GM21786 (cell line): ENCODE measurements at regions not wholly inside any gene's neighbourhood (a gene's known extent, or its start where the extent isn't known, plus 50 kb on each side); places are given as distances from the start of the nearest gene placed in this dataset.
"Not testable (repeated sequence)": the region's sequence is repeated elsewhere in the genome, so short reads cannot be mapped to it uniquely, and the experiment has no call there.

Source experiments
- ATAC-seq: cut with Tn5 transposase; IDR thresholded peaks from one replicate; pipeline ENCODE4 v1.9.1; 2021; ENCODE audit not compliant: unreplicated experiment

DNA sequence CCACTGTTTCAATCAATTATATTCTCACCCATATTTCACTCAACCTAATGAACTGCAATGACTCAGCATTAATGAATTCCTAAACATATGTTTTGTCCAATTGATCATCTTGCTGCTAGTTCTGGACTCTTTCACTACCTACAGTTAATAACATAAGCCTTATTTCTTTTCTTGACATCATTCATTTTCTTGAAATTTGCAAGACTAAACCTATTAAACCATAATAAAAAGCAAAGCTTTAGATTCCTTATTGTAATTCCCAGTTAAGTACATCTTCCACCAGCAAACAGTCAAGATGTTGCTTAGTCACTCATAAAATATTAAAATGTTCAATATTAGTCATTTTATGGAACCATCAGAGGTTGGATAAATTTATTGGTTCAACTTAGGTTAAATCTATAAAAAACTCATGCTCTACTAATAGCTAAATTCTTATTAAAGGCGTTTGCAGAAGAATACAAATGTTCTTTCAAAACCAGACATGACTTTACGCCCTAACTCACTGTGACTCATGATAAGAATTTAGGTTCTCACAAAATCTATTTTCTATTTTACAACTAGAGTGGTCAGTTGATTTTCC, 599.4 kb downstream of the RNF144A start:
- ATAC-seq, result no peak

DNA sequence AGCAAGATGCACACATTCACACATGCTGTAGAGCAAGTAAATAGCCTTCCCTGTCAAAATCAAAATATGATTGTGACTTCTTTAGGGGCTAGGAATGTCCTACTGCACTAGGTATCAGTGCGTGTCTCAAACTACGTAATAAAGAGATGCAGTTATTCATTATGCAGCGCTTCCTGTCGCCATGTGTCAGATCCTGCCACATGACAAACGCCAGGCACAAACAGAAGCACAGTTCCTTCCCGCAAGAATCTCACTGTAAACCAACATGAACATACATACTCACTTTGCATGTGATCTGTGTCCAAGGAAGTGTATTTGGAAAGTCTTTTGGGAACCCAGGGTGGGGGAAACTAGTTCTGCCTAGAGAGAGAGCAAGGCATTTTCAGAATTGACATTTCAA, 599.9 kb downstream of the RNF144A start:
- ATAC-seq, result no peak

GRCh38 chr2:7517851-7518250, 600.6 kb downstream of the RNF144A start:
- no peak for ATAC-seq

GRCh38 chr2:7523481-7524120, 606.4 kb downstream of the RNF144A start:
- no peak for ATAC-seq

- no peak for ATAC-seq
Measured at GRCh38 chr2:7524195-7524594, 607.0 kb downstream of the RNF144A start.

DNA sequence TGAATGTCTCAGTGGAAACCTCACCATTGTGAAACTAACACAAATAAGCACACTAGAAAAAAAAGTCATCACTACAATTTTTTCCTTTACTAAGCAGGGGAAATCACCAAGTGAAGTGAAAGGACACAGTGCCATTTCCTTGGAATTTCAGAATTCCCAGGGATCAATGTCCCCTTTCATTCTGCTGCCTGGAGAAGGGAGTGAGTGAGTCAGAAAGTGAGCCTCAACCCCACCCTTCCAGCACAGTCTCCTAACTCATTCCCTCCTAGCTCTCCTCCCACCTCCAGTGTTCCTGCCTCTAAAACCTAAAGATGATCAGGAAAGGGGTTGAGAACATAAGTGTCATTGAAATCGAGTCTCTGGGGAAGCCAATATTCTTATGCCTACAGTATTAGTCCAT, 608.5 kb downstream of the RNF144A start:
- no peak for ATAC-seq

DNA sequence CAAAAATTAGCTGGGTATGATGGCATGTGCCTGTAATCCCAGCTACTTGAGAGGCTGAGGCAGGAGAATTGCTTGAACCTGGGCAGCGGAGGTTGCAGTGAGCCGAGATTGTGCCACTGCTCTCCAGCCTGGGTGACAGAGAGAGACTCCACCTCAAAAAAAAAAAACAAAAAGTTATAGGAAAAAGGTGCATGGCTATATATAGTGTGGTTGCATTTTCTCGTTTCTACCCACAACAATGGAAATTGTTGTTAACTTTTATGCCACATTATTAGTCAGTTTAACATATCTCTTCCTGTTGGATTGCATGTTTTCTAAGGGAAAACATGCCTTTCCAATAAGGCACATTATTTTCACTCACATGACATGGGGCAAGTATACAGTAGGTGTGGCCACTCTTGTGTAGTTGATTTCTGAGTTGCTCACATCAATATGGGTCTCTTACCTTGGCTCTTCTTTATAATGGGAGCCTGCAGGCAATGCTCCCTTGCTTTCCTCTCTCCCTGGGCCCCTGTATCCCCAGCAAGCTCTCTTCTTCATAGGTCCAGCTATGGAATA, 610.0 kb downstream of the RNF144A start:
- no peak for ATAC-seq

DNA sequence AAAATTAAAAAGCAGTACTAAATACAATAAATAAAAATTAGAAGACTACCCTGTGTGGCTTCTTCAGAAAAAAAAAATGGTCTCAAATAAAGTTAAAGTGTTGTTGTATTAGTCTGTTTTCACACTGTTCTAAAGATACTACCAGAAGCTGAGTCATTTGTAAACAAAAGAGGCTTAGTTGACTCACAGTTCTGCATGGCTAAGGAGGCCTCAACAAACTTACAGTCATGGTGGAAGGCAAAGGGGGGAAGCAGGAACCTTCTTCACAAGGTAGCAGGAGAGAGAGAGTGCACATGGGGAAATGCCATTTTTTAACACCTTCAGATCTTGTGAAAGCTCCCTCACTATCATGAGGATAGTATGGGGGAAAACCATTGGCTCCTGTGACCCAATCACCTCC, 612.8 kb downstream of the RNF144A start:
- ATAC-seq, result no peak

DNA sequence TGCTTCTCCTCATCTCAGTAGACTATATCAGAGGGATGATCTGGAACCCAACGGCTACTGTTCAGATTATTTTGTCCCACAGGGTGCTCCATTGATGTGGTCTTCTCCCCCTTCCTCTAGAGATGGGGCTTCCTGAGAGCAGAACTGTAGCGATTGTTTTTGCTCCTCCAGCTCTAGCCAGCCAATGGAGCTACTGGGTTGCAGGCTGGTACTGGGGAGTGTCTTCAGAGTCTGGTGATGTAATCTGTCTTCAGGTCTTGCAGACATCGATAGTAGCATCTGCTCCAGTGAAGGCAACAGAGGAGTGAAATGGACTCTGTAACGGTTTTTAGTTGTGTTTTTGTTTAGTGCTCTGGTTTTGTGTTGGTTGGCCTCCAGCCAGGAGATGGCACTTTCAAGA, 621.9 kb downstream of the RNF144A start:
- no peak for ATAC-seq

DNA sequence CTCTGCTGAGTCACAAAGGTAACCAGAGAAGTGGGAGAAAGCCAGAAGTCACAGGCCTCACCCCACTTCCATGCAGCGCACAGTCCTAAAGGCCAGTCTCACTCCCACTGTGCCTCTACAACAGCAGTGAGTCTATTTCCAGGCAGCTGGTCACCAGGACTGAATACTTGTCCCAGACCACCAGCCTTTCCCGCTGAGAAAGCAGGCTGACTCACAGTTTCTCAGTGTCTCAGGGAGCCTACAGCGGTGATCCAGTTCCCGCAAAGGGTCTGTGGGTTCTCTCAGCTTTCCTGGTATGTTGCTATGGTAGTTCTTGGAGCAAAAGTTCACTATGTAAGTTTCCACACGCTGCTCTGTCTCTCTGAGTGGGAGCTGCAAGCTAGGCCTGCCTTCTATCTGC, 622.5 kb downstream of the RNF144A start:
- ATAC-seq, result no peak

DNA sequence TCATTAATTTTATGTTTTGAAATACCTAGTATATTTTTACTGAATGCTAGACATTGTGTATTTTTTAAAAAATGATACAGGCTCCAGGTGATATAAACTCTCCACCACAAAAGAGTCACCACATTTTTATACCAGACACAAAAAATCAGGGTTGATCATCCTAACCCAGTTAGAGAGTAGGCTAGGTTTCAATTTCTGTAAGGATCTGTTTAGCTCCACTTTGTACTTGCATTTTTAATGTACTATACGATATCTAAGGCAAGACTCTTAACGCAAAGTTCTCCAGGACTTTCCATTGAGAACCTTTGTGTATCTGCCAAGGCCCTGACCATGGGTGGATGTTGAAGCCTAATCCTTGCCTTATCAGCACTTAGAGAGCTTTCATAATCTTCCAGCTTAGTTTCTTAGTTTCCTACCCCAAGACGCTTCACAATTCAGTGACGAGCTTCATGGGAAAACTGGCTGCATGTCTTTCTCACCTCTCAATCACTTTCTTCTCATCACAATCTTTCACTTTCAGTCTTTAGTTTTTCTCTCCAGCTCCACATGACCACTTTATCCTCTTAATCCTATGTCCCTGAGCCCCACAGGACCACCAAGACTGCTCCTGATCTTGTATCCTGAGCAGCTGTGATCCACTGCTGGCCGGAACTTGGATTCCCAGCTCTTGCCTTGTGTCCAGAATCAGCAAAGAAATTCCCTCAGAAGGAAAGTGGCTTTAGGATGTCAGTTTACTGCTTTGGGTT, 635.8 kb downstream of the RNF144A start:
- ATAC-seq, result no peak

DNA sequence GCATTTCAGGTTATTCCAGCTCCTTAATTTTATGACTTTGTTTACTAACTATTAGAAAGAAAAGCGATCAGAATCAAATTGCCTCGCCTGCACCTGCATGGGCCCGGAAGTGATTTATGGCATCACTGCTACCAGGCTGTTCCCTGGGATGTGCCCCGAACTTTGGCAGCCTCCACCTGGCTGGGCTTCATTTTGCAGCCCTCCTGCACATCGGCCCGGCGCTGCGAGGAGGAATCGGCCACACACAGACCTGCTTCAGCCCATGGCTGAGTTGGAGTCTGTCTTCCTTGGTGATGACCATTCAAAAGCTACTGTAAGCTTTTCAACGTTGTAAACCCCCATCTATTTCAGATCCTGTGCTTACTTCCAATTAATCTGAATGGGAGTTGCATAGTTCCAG, 638.0 kb downstream of the RNF144A start:
- ATAC-seq, result no peak

GRCh38 chr2:7557376-7557775, 640.2 kb downstream of the RNF144A start:
- no peak for ATAC-seq

DNA sequence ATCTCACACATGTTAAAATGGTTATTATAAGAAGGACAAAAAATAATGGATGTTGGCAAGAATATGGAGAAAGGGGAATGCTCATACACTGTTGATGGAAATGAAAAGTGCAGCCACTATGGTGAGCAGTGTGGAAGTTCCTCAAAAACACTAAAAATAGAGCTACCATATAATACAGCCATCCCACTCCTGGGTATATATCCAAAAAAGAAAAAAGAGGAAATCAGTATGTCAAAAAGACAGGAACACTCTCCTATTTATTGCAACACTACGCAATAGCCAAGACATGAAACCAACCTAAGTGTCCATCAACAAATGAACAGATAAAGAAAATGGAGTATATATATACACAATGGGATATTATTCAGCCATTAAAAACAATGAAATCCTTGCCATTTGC, 642.6 kb downstream of the RNF144A start:
- no peak for ATAC-seq

DNA sequence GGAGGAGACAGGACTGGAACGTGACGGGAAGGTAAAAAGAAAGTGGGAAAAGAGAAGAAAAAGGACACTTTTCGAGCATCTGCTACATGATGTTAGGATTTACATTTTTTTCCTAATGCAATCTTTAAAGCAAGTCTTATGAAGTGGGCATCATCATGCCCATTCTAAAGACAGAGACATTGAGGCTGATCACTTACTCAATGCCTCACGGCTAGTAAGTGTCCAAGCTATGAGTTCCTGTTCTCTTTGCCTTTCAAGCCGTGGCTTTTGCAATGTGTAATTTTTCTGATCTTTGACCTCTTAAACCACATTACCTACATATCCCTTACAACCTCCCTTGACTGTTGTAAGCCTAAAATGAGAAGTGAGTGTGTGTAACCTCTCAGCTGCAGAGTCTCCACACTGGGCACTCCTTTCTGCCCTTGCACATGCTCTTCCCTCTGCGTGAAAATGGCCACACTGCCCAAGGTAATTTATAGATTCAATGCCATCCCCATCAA, 649.2 kb downstream of the RNF144A start:
- no peak for ATAC-seq

- ATAC-seq, result not testable (repeated sequence)
Measured at GRCh38 chr2:7567116-7567515, 649.9 kb downstream of the RNF144A start.

DNA sequence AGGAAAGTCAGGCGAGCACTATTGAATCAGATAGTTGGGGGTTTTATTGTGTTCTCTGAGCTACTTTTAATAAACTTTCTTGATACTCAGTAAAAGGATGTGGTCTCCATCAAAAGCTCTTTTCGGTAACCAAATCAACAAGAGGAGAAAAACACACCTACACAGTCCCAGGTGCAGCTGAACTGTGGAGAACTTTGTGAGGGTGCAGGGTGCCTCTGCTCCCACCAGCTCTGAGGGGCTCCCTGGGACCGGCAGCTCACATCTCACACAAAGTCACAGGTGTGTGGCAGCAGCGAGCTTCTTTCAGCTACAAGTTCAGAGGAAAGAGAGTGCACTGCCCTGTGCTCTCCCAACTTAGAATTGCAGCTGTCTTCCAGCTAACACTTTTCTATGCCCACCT, 650.4 kb downstream of the RNF144A start:
- ATAC-seq, result no peak

DNA sequence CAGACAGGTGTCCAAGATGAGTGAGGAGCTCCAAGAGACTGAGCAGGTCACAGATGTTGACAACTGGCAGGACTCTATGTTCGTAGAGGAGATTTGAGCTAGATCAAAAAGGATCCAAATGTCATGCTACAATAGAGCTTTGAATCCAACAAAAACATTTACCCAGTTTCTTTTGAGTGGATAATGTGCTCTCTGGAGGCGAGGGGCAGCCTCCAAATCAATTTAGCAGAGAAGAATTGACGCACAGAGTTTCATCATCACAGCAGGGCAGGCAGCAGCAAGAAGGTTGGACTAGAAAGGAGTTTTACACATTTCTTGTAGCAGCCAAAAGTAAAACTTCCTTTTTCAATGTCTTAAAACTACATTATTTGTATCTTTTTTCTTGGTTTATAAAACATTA, 653.0 kb downstream of the RNF144A start:
- ATAC-seq, result no peak

GRCh38 chr2:7571701-7572100, 654.5 kb downstream of the RNF144A start:
- ATAC-seq, result no peak

GRCh38 chr2:7572450-7572849, 655.2 kb downstream of the RNF144A start:
- no peak for ATAC-seq

GRCh38 chr2:7573166-7573825, 656.1 kb downstream of the RNF144A start:
- ATAC-seq, result no peak
